Neural cell (in vitro differentiated cells): ENCODE measurements at regions not wholly inside any gene's neighbourhood (a gene's known extent, or its start where the extent isn't known, plus 50 kb on each side); places are given as distances from the start of the nearest gene placed in this dataset.

Source experiments
- H2AFZ ChIP-seq: fragments of 200-600, 300-800 bp; sonication (generic), shearing (Covaris generic); 2 replicates; pipeline ENCODE4 v1.6.0; 2014; ENCODE audit warnings: low read depth, mild to moderate bottlenecking, antibody characterized with exemption, low read length, moderate library complexity
- H3F3A ChIP-seq: fragments of 200-600 bp; shearing (Covaris generic); 2 replicates; pipeline ENCODE4 v1.6.1; 2016; ENCODE audit warnings: mild to moderate bottlenecking, moderate library complexity, mixed read lengths, antibody characterized with exemption, low read length; ENCODE audit not compliant: insufficient read depth, poor library complexity, severe bottlenecking
- H3K27ac ChIP-seq: fragments of 200-600, 300-800 bp; sonication (generic), shearing (Covaris generic); 2 replicates; pipeline ENCODE4 v1.5.1; 2014; ENCODE audit warnings: mild to moderate bottlenecking, low read length, moderate library complexity
- H3K27me3 ChIP-seq: fragments of 300-800, 200-600 bp; sonication (generic), shearing (Covaris generic); 2 replicates; pipeline ENCODE4 v1.6.0; 2014; ENCODE audit warnings: mild to moderate bottlenecking, low read depth, low read length, moderate library complexity; ENCODE audit not compliant: insufficient read depth
- H3K36me3 ChIP-seq: fragments of 300-800, 200-600 bp; sonication (generic), shearing (Covaris generic); 2 replicates; pipeline ENCODE4 v1.5.1; 2014; ENCODE audit warnings: mild to moderate bottlenecking, antibody characterized with exemption, low read length, moderate library complexity; ENCODE audit not compliant: insufficient read depth
- H3K4me2 ChIP-seq: fragments of 300-800, 200-600 bp; sonication (generic), shearing (Covaris generic); 2 replicates; pipeline ENCODE4 v1.6.0; 2014; ENCODE audit warnings: mild to moderate bottlenecking, low read length
- H3K4me3 ChIP-seq: fragments of 300-800, 200-600 bp; sonication (generic), shearing (Covaris generic); 2 replicates; pipeline ENCODE4 v1.5.1; 2014; ENCODE audit warnings: mild to moderate bottlenecking, low read length, moderate library complexity
- H3K79me2 ChIP-seq: fragments of 200-600 bp; shearing (Covaris generic); replicated peaks from 2 replicates; pipeline ENCODE4 v1.6.0; 2014; ENCODE audit warnings: mild to moderate bottlenecking, low read length, moderate library complexity; ENCODE audit not compliant: insufficient read depth
- H3K9ac ChIP-seq: fragments of 300-800, 200-600 bp; sonication (generic), shearing (Covaris generic); 2 replicates; pipeline ENCODE4 v1.6.1; 2016; ENCODE audit warnings: mild to moderate bottlenecking, low read length, mixed read lengths
- H3K9me2 ChIP-seq: fragments of 200-600 bp; shearing (Covaris generic); 2 replicates; pipeline ENCODE4 v1.6.1; 2016; ENCODE audit warnings: mild to moderate bottlenecking, low read length, mixed read lengths; ENCODE audit not compliant: insufficient read depth
- H3K9me3 ChIP-seq: fragments of 200-600, 300-800 bp; sonication (generic), shearing (Covaris generic); 2 replicates; pipeline ENCODE4 v1.6.1; 2016; ENCODE audit warnings: mild to moderate bottlenecking, mixed run types, low read length, moderate library complexity, mixed read lengths
- H4K20me1 ChIP-seq: fragments of 200-600 bp; shearing (Covaris generic); 2 replicates; pipeline ENCODE4 v1.6.1; 2016; ENCODE audit warnings: mild to moderate bottlenecking, mixed run types; ENCODE audit not compliant: insufficient read depth
- CTCF ChIP-seq: fragments of 450-650 bp; IDR thresholded peaks from 2 replicates; pipeline ENCODE4 v1.5.1; 2014; ENCODE audit warnings: antibody characterized with exemption, mild to moderate bottlenecking, moderate library complexity; ENCODE audit not compliant: poor library complexity, severe bottlenecking
- EP300 ChIP-seq: fragments of 450-650 bp; conservative IDR thresholded peaks from 2 replicates; pipeline ENCODE4 v1.6.1; 2014; ENCODE audit warnings: antibody characterized with exemption, mild to moderate bottlenecking, moderate library complexity; ENCODE audit not compliant: poor library complexity, severe bottlenecking
- EZH2 ChIP-seq: fragments of 200-600, 300-800 bp; shearing (Covaris generic), sonication (generic); IDR thresholded peaks from 2 replicates; pipeline ENCODE4 v1.6.1; 2014; ENCODE audit warnings: antibody characterized with exemption, low read length, borderline replicate concordance, mild to moderate bottlenecking; ENCODE audit not compliant: insufficient read depth, poor library complexity, severe bottlenecking
- MXI1 ChIP-seq: fragments of 450-650 bp; conservative IDR thresholded peaks from 2 replicates; pipeline ENCODE4 v1.6.1; 2014; ENCODE audit warnings: antibody characterized with exemption, mild to moderate bottlenecking; ENCODE audit not compliant: poor library complexity, severe bottlenecking
- POLR2AphosphoS5 ChIP-seq: IDR thresholded peaks from 2 replicates; pipeline ENCODE4 v1.6.1; 2012
- RAD21 ChIP-seq: fragments of 450-650 bp; conservative IDR thresholded peaks from 2 replicates; pipeline ENCODE4 v1.6.1; 2014; ENCODE audit warnings: antibody characterized with exemption, mild to moderate bottlenecking, moderate library complexity
- REST ChIP-seq: IDR thresholded peaks from 2 replicates; pipeline ENCODE4 v1.6.1; 2012; ENCODE audit warnings: borderline replicate concordance
- SMC3 ChIP-seq: fragments of 450-650 bp; conservative IDR thresholded peaks from 2 replicates; pipeline ENCODE4 v1.6.1; 2014; ENCODE audit warnings: antibody characterized with exemption, mild to moderate bottlenecking, moderate library complexity; ENCODE audit not compliant: poor library complexity
- TAF1 ChIP-seq: IDR thresholded peaks from 2 replicates; pipeline ENCODE4 v1.6.1; 2012; ENCODE audit warnings: low read depth

DNA sequence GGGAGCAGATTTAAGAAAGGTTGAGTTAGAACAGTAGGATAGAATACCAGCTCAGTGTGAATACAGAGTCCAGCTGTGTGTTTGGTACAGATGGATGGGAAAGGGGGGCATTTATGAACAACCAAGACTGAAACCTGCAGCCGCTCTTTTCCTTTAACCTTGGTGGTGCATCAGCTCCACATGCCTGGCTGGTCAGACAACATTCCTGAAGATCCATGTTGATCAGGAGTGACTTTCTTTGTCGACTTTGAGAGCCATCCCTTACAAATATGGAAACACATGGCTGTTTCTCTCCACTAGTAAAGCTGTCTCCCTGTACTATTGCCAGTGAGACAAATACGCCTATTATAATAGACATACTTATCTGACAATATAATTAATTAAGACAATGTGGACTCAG is 476.5 kb upstream of the IGFBP3 start:
- no peak overlapping the region for H3K4me2 ChIP-seq
- TF ChIP-seq EZH2 (no peak), POLR2AphosphoS5 (no peak), TAF1 (no peak), RAD21 (no peak), EP300 (no peak), CTCF (no peak), MXI1 (no peak), SMC3 (no peak), REST (no peak)
- H3F3A ChIP-seq, result no peaks in the 10 kb centered on the region
- H3K9me3 ChIP-seq, result no peaks in the 10 kb centered on the region
- H3K79me2 ChIP-seq, result no peaks in the 10 kb centered on the region
- H2AFZ ChIP-seq, result no peak overlapping the region
- no peak overlapping the region for H3K27ac ChIP-seq
- H3K36me3 ChIP-seq, result no peaks in the 10 kb centered on the region
- H3K9me2 ChIP-seq, result no peaks in the 10 kb centered on the region
- no peaks in the 10 kb centered on the region for H4K20me1 ChIP-seq
- H3K4me3 ChIP-seq, result no peak overlapping the region
- no peaks in the 10 kb centered on the region for H3K27me3 ChIP-seq
- H3K9ac ChIP-seq, result no peak overlapping the region

DNA sequence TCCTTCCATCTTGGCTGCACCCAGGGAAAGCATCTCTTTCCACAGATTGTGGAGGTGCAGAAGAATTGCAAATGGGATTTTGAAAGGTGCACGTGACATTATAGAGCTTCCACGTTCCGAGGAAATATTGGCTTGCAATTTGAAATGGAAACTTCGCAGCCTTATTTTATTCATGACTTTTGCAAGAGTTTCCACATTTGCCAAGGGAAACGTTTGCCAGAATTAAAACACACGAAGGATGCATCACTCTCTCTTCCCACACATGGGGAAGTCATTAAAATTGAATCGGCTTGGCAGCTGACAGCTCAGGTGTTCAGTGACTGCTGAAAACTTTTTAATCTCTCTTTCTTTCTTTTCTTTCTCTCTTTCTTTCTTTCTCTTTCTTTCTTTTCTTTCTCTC is 475.4 kb upstream of the IGFBP3 start:
- no peak overlapping the region for H3K4me3 ChIP-seq
- H3F3A ChIP-seq, result no peaks in the 10 kb centered on the region
- no peaks in the 10 kb centered on the region for H3K9me3 ChIP-seq
- no peak overlapping the region for H2AFZ ChIP-seq
- H3K36me3 ChIP-seq, result no peaks in the 10 kb centered on the region
- no peaks in the 10 kb centered on the region for H3K79me2 ChIP-seq
- no peak overlapping the region for H3K9ac ChIP-seq
- H4K20me1 ChIP-seq, result no peaks in the 10 kb centered on the region
- no peaks in the 10 kb centered on the region for H3K9me2 ChIP-seq
- no peak overlapping the region for H3K4me2 ChIP-seq
- TF ChIP-seq EZH2, result no peak
- TF ChIP-seq POLR2AphosphoS5, result no peak
- no peak for TF ChIP-seq EP300
- no peak for TF ChIP-seq RAD21
- no peak for TF ChIP-seq TAF1
- TF ChIP-seq SMC3, result no peak
- no peak for TF ChIP-seq REST
- TF ChIP-seq CTCF, result no peak
- no peak for TF ChIP-seq MXI1
- no peak overlapping the region for H3K27ac ChIP-seq
- no peaks in the 10 kb centered on the region for H3K27me3 ChIP-seq
